Fibroblast of pulmonary artery (primary cell): ENCODE measurements at regions not wholly inside any gene's neighbourhood (a gene's known extent, or its start where the extent isn't known, plus 50 kb on each side); places are given as distances from the start of the nearest gene placed in this dataset.
"Not testable (repeated sequence)": the region's sequence is repeated elsewhere in the genome, so short reads cannot be mapped to it uniquely, and the experiment has no call there.

Experiments
- DNase-seq: peaks from one replicate; pipeline ENCODE4 v3.0.0-alpha.2; 2010; ENCODE audit warnings: low read depth
- H3K4me3 ChIP-seq: replicated peaks from 2 replicates; pipeline ENCODE4 v1.5.1; 2011; ENCODE audit warnings: low read depth, mild to moderate bottlenecking, control low read depth, low read length, moderate library complexity
- CTCF ChIP-seq: IDR thresholded peaks from 2 replicates; pipeline ENCODE4 v1.5.1; 2011; ENCODE audit warnings: mild to moderate bottlenecking, control low read depth, low read length, inconsistent platforms; ENCODE audit errors: missing control alignments

- DNase-seq = no peak
- TF ChIP-seq CTCF = no peak
- H3K4me3 ChIP-seq = no peak overlapping the region
Measured at GRCh38 chr6:140276133-140276532, 901.7 kb upstream of the CITED2 start.

GRCh38 chr6:140275725-140276124 is 901.3 kb upstream of the CITED2 start:
- no peak overlapping the region for H3K4me3 ChIP-seq
- no peak for TF ChIP-seq CTCF
- no peak for DNase-seq

- H3K4me3 ChIP-seq = no peak overlapping the region
- no peak for TF ChIP-seq CTCF
- no peak for DNase-seq
Measured at GRCh38 chr6:140274548-140274947, 900.1 kb upstream of the CITED2 start.

- no peak for TF ChIP-seq CTCF
- no peak overlapping the region for H3K4me3 ChIP-seq
- DNase-seq = no peak
Measured at GRCh38 chr6:140271759-140272377, 897.4 kb upstream of the CITED2 start.

- DNase-seq = peak; percentile 35
- H3K4me3 ChIP-seq = no peak overlapping the region
- TF ChIP-seq CTCF = no peak
Measured at GRCh38 chr6:140269591-140270165, 895.2 kb upstream of the CITED2 start.

GRCh38 chr6:140264431-140264830 is 890.0 kb upstream of the CITED2 start:
- no peak overlapping the region for H3K4me3 ChIP-seq
- no peak for TF ChIP-seq CTCF
- no peak for DNase-seq

GRCh38 chr6:140258302-140258701 is 883.9 kb upstream of the CITED2 start:
- DNase-seq = not testable (repeated sequence)

More at GRCh38 chr6:140258302-140258701, 883.9 kb upstream of the CITED2 start:
- not testable (repeated sequence) for H3K4me3 ChIP-seq
